NT2/D1 (cell line): ENCODE measurements at regions not wholly inside any gene's neighbourhood (a gene's known extent, or its start where the extent isn't known, plus 50 kb on each side); places are given as distances from the start of the nearest gene placed in this dataset.
"Not testable (repeated sequence)": the region's sequence is repeated elsewhere in the genome, so short reads cannot be mapped to it uniquely, and the experiment has no call there.

ENCODE experiments used
- SUZ12 ChIP-seq: IDR thresholded peaks from 2 replicates; pipeline ENCODE4 v1.6.1; 2011; ENCODE audit not compliant: insufficient read length, insufficient read depth; ENCODE audit errors: extremely low read depth
- YY1 ChIP-seq: IDR thresholded peaks from 2 replicates; pipeline ENCODE4 v1.6.1; 2011; ENCODE audit not compliant: insufficient read length, insufficient read depth
- ZNF274 ChIP-seq: IDR thresholded peaks from 2 replicates; pipeline ENCODE4 v1.6.1; 2011; ENCODE audit warnings: mild to moderate bottlenecking, low read depth, low read length

GRCh38 chr21:27921421-27921820 lies 954.5 kb upstream of the ADAMTS5 start:
- TF ChIP-seq ZNF274, YY1, SUZ12: not testable (repeated sequence)
